OCI-LY1 (cell line): ENCODE measurements at regions not wholly inside any gene's neighbourhood (a gene's known extent, or its start where the extent isn't known, plus 50 kb on each side); places are given as distances from the start of the nearest gene placed in this dataset.

Experiments
- EZH2 ChIP-seq: fragments of 200-600 bp; sonication (generic), shearing (Covaris generic); IDR thresholded peaks from 2 replicates; pipeline ENCODE4 v1.8.0; 2017; ENCODE audit warnings: borderline replicate concordance, mixed run types, mild to moderate bottlenecking, antibody characterized with exemption, low read length, moderate library complexity, mixed read lengths
- TF ChIP-seq, protein P1 (sequence below): fragments of 200-600 bp; sonication (generic), shearing (Covaris generic); IDR thresholded peaks from 2 replicates; pipeline ENCODE4 v1.5.1; 2017; ENCODE audit warnings: mild to moderate bottlenecking, antibody characterized with exemption, low read length, moderate library complexity, mixed read lengths

GRCh38 chr4:182090186-182090585, 153.0 kb upstream of the TENM3 start:
- TF ChIP-seq, protein P1, sequence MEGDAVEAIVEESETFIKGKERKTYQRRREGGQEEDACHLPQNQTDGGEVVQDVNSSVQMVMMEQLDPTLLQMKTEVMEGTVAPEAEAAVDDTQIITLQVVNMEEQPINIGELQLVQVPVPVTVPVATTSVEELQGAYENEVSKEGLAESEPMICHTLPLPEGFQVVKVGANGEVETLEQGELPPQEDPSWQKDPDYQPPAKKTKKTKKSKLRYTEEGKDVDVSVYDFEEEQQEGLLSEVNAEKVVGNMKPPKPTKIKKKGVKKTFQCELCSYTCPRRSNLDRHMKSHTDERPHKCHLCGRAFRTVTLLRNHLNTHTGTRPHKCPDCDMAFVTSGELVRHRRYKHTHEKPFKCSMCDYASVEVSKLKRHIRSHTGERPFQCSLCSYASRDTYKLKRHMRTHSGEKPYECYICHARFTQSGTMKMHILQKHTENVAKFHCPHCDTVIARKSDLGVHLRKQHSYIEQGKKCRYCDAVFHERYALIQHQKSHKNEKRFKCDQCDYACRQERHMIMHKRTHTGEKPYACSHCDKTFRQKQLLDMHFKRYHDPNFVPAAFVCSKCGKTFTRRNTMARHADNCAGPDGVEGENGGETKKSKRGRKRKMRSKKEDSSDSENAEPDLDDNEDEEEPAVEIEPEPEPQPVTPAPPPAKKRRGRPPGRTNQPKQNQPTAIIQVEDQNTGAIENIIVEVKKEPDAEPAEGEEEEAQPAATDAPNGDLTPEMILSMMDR = no peak
- TF ChIP-seq EZH2 = no peak
